Kidney tubule cell (primary cell): ENCODE measurements at regions not wholly inside any gene's neighbourhood (a gene's known extent, or its start where the extent isn't known, plus 50 kb on each side); places are given as distances from the start of the nearest gene placed in this dataset.

Experiments
- DNase-seq: peaks from one replicate; pipeline ENCODE4 v3.0.0-alpha.2; 2018; ENCODE audit warnings: low spot score

DNA sequence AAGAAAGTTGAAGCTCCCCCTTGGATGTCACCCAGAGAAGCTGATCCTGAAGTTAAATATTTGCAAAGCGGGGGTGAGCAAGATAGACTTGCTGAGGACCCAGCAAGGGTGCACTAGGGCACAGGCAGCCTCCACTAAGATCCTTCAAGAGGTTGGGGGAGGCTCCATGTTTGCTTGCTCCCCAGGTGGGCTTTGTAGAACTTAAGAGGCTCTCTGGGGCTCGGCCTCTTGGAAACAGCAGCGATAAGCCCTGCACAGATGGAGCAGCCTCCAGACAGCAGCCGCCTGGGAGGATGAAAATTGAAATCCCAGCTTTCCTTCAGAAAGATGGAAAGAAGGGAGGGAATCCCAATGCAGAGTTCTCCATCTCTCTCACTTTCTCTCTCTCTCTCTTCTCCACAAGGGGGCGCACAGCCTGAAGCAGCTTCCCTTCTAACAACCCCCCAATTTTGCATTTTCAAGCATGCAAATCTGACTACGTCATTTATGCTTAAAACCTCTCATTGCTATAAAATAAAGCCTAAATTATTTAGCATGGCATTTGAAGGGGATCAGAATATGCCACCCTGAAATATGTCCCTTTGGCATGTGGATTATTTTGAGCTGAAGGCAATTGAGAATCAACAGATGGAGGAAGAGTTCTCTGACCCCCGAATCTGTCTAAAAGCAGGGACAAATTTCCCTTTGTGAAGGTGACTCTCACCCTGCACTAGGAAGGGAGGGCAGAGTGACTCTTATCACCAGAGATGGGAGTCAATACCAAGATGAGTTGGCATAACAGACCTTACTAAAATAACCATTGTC lies 185.7 kb upstream of the KLHL29 start:
- DNase-seq: peak; percentile 35

DNA sequence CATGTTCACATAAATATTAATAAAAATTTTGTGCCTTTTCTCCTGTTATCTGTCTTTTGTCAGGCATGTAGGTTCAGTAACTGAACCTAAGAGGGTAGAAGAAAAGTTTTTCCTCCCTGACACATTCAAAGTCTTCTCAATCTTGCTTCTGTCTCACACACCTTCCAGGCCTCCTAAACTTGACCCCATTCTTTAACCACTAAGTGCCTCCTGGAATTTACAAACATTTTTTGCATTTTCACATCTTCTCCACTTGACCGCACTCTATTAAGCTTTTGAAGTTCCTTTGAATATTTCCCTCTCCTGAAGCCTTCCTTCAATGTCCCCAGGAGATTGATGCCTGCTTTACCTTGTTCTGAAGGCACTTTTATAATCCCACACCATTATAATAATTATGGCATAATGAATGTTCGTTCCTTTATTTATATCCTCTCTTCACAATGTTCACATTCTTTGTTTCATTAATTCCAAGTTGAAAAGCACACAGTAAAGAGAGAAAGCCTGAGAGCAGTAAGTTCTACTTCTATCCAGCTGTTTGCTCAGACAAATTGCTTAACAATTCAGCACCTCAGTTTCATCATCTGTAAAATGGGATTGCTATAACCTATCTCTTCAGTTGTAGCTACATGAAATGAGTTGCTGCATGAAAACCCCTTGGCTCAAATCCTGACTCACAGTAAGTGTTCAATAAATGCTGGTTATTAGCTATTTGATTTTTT lies 184.8 kb upstream of the KLHL29 start:
- DNase-seq: peak; percentile 17

DNA sequence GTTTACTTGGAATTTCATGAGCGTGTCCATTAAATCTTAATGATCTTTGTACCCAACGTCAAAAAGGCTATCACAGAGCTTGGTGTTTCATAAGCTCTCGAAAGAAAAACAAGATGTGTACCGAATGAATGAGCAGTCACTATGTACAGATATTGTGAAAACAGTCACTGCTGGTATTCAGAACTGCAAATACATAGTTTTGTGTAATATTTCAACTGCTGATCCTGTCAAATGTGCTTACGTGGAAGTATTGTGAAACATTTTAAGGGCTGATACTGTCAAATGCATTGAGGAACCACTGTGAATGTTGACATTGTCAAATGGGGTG lies 184.2 kb upstream of the KLHL29 start:
- DNase-seq: no peak

DNA sequence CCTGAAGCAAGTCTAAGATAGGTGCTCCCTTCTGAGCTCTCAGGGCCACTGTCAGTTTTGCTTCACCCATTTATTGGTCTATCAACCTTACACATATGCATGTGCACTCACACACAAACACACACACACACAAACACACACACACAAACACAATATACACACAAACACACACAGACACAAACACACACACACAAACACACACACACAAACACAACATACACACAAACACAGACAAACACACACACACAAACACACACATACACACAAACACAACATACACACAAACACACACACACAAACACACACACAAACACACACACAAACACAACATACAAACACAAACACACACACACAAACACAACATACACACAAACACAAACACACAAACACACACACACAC lies 181.6 kb upstream of the KLHL29 start:
- DNase-seq: no peak

DNA sequence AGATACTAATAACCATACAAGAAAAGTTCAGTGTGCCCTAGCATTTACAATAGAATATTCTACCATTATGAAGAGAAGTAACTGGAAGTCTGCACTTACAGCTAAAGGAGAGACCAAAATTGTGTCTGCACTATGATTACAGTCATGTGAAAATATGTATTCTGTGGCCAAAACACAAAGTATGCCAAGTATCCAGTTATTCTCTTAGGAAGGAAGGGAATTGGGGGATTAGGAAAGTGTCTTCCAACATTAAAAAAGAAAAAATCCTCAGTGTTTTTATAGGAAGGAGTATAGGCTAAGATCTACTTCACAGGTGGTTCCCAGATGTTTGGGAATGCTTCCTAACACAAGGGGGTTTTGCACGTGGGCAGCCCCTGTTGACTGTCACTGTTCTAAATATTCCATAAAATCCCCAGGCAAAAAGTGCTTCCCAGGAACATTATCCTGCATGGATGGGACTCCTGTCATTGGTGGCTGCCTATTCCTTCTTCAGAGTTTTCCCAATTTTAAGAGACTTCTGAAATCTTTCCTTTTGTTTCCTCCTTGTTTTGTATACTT lies 180.2 kb upstream of the KLHL29 start:
- DNase-seq: no peak

DNA sequence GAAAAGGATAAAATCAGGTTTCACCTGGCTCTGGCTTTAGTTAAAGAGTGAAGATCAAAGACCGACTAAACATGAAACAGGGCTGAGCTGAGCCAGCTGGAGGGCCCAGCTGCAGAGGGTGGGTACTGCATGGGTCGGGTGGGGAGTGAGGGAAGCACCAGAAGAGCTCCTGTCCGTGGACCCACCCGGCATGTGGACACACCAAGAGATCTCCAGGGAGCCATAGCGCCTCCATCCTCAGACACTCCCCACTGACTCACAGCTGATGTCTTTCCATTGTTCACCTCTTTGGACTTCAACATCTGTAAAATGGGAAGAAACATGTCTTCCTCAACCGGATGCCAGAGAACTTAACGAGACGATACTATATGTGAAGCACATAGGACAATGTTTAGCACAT lies 178.3 kb upstream of the KLHL29 start:
- DNase-seq: no peak

DNA sequence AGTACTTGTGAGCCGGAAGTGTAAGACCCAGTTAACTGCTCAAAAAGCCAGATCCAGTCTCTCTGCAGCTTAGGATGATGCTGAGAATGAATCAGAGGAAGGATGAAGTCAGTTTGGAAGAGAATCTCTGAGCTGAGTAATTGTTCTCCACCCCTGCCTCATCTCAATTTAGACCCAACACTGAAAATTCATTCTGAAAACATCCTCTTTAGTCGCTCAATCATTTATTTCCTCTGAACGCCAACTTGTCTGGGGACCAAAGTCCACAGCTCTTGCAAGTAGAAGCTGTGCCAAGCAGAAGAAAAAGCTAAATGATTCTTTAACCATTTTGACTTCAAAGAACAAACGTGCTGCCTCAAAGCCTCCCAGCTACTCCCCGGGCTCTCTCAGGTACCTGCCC lies 177.1 kb upstream of the KLHL29 start:
- peak; percentile 79 for DNase-seq

DNA sequence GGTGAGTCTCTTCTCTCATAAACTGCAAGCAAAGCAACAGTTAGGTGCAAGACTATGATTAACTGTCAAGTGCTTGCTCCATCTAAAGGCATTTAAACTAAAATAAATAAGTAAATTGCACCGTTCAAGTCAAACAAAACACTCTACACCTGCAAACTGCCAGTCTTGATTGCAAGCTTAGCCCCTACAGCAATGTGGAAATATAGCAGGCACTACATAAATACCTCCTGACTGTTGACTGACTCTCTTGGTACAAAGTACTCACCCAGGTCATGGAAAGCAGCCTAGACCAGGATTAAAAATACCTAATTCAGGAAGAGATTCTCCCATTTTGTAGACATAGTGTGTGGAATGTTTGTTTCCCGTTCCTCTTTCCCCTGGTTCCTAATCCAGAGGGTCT lies 176.6 kb upstream of the KLHL29 start:
- DNase-seq: no peak

DNA sequence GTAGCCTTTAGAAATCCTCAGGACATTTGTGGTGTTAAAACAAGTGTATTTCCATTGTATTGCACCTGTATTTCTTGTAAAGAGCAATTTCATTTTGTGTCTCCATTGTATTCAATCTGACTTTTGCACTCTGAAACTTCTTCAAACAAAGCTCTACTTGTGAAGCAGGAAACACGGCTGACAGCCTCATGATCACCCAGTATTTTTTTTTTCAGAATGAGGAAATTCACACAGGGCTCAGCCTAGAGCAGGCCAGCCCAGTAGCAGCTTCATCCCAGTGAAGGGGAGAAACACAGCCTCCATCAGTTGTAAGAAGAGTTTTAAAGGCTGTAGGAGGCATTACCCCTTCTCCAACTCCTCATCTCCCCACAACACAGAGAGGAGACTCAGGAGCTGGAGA lies 175.9 kb upstream of the KLHL29 start:
- peak; percentile 10 for DNase-seq

DNA sequence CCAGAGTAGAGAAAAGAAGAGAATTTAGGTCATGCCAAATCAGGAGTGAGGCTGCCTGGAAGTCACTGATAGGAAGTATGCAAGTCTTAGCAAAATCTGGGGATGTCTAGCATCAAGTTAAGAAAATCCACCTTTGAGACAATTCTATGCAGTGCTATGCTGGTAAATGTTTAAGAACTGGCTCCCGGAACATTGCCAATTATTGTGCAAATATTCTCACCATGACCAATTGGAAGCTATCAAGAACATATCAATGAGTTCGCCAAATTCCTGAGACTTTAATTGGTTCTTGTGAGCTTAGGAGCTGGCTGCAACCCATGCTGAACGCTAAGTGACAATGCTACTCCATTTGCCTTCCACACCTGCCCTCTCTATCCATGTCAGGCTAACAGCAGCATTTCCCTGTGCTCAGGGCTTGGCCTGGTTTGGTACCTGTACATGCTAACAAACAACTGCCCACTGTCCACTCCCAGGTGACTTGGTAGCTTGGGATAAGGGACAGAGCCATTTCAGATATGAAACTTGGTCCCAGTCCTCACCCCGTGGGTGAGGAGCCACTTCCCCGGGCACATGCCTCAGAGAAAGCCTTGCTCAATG lies 172.9 kb upstream of the KLHL29 start:
- peak; percentile 55 for DNase-seq

DNA sequence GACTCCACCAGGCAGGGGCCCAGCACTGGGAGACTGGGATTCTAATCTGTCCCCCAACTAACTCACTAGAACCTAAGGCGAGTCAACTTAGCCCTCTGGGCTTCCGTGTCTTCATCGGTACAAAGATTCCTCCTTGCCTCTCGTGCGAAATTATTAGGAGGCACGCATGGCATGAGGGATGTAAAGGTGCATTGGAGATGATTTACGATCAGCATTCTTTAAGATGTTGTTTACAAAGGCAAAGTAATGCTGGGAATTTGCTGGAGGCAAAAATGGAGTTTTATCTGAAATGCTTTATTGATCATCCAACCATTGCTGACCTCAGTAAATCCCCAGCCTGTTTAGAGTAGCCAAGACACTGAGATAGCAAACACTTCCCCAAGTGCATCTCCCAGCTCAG lies 171.8 kb upstream of the KLHL29 start:
- no peak for DNase-seq

DNA sequence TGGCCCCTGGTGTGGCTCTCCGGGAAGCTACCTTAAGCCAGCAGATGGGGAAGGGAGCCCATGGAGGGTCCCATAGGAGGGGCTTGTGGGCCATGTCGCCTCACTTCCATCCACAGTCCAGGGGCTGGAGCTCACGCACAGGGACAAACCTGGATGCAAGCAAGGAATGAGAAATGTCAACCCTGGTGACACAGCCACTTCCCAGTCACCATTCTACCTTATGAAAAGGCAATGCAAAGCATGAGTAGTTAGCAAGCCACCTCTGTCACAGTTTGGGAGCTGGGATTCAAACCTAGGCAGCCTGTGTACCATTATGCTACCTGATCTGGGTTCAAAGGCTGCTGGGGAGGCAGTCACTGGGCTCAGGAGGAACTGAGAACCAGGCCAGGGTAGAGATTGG lies 170.0 kb upstream of the KLHL29 start:
- DNase-seq: no peak

DNA sequence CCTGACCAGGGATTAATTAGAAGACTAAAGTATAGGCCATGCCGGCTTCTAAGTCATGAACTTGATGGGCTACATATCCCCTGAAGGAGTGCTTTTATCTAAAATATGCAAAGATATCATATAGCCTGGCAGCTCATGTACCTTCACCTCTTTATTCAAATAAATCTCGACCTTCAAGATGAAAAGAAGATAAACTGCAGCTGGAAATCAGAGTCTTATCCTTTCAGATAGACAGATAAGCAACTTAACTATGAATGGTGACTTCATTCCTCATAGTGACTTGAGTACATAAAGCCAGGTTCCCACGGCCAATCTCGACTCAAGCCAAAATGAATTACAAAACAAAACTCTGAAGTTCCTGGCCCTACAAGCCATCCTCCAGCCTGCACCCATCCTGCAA lies 165.3 kb upstream of the KLHL29 start:
- DNase-seq: no peak

DNA sequence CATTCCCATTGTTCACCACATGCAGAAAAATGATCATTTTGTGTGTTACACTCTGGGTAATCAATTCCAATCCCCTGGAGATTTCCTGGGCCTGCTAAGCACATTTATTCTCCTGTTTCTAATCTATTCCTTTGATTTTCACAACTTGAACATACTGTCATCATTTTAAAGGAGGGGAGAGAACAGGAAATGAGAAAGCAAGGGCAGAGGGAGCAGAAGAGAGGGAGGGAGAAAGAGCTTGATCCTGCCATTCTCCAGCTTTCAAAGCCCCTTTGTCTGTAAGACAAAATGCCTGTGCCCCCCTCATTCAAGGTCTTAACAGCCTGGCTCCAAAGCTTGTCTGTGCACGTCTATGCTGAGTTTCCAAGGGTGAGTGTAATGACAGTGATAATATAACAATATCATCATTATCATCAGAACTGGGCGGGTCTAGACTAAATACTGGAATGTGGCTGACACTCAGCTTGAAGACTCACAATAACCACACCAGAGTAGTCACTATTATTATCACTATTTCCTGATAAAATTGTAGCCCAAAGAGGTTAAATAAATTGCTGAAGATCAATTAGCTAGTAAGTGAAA lies 164.4 kb upstream of the KLHL29 start:
- DNase-seq: no peak

DNA sequence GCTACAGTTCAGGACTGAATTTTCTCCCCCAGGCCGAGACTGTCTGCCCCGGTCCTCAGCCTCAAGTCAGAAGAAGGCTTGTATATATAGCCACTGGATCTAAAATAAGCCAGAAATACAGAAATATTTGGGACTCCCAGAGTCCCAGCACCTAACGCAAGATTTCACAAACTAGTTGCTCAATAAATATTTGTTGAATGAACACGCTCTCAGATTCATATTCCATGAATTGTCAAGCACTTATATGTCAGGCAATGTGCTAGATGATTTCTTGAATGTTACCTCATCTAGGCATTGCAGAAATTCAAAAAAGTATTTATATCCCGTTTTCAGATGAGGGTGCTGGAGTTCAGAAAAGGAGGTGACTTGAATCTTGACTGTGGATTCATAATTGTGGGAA lies 163.7 kb upstream of the KLHL29 start:
- DNase-seq: no peak

DNA sequence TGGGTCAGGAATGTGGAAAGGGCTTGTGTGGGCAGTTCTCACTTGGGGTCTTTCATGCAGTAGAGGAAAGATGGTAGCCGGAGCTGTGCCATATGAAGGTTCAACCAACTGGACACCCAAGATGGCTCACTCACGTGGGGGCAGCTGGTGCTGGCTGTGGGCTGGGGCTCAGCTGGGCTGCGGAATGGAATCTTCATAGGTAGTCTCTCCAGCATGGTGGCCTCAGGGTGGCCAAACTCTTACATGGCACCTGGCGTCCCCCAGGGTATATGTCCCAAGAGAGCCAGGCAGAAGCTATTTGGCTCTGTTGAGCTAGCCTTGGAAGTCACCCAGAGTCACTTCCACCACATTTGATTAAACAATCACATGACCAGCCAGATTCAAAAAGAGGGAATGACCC lies 163.1 kb upstream of the KLHL29 start:
- no peak for DNase-seq

DNA sequence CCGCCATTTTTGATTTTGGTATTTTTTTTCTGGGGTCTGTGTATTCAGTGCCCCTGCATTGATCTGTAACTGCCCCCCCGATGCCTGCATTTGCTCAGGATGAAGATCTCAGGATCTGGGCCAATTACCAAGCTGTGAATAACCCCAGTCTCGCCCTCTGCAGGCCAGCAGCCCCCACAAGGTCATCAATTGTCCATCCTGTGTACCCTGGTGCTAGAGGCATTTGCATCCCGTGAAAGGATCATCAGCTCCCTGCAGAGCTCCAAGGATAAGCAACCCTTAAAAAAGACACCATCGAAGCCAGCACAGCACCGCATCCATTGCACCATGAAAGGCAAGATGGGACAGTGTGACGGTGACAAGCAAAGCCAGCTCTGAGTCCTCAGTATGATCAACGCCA lies 154.1 kb upstream of the KLHL29 start:
- no peak for DNase-seq

DNA sequence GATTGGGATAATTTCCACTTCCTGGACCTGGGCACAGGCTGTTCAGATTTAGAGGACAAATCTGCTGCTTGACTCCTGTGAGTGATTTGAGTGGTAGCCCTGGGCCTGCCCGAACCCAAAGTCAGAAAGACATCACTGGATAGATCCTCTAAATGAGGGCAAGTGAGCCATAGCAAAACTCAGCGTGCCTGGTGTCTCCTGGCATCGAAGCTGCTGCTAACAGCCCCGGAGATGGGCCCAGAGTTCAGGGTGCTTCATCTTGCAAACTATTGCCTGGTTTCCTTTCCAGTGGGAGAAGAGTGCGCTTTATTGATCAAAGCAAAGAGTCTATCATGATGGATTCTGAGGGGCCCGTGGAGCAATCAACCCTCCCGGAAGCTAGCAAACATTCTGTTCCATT lies 153.1 kb upstream of the KLHL29 start:
- DNase-seq: no peak

DNA sequence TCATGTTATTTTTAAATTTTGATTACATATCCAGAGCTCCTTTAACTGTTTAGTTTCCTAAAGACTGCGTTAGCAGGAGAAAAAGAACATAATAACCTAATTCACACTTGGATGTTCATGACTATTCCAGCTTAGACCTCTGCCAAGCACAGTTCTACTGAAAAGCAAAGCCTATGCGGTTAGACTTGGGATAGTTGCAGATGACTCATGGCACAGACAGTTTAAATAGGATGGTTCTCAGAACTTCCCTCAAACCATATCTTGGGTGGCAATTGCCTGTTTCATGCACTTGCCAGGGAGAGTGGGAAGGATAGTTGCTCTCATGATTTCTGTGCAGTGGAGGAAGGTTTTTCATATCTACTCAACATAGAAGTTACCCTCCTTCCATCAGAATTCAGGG lies 149.7 kb upstream of the KLHL29 start:
- peak; percentile 13 for DNase-seq

DNA sequence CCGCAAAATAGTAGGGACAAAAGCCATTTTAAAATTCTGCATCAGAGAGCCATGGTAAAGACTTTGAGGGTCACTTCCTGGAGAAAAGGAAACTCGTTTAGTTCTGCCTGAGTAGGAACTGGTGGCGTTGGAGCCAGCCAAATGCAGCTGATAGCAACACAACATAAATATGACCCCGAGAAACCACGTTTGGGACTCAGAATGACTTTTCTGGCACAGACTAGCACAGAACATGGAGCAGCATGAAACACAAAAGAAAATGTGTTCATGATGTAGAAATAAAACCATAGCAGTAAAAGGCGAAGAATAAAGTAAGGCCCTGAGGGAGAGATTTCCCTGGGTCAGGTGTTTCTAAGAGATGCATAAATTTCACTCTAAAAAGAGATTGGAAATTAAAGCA lies 149.2 kb upstream of the KLHL29 start:
- DNase-seq: no peak

DNA sequence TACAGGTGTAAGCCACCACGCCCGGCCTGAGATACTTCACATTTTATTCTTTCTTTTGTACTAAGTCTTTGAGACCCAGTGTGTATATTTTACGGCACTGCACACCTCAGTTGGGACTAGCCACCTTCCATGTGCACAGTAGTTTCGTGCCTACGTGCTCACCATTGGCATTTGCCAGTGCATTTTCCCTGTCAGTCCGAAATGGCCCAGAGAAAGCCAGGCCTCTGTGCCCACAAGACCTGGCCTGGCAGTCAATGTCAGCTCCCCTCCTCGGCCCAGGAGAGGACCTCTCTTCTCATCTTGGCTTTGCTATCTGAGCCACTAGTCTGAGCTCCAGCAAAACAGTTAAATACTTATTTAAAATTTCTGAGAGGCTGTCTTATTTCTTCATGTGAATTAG lies 147.8 kb upstream of the KLHL29 start:
- DNase-seq: no peak

DNA sequence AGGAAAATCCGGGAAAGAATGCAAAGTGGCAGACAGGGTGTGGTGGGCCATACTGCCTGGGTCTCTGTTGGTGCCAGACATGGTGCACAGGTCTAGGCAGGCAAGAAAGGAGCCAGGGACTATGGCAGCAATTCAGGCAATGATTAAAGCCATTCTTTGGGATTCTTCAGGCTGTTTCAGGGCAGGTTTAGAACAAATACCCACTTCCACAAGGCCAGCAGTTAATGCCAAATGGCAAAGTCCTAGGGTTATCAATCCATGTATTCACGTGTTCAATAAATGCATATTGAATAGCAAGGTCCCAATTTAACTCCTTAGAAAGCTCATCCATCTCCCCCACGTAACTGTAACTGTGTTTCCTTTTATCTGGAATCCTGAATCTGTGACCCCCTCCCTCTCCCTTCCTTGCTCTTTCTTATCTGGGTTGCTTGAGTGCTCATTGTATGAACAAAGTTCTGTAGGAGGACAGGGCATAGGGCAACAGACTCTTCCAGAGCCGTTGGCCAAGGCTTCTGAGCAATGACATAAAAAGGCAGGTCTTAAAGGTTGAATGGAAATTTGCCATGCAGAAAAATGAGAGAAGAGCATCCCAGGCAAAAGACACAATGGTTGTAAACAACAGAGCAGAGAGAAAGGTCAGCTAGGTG lies 146.8 kb upstream of the KLHL29 start:
- no peak for DNase-seq
